HepG2 (cell line): ENCODE measurements at regions not wholly inside any gene's neighbourhood (a gene's known extent, or its start where the extent isn't known, plus 50 kb on each side); places are given as distances from the start of the nearest gene placed in this dataset.

Source experiments
- ATAC-seq: fragments of 200-7000 bp; cut with Tn5 transposase; 3 replicates; pipeline ENCODE4 v1.9.1; 2020; ENCODE audit warnings: mild to moderate bottlenecking, moderate library complexity
- BruUV-seq: library from RNA; stranded (reverse); fragments of 400-500 nt; replicated peaks from 2 replicates; lab custom pipeline; 2021; lab: Mats Ljungman, UMichigan
- CTCF ChIA-PET: fragments of 300-600 bp; formaldehyde crosslinking; extraction: SDS; loops from one replicate; lab custom pipeline; 2021; ENCODE audit warnings: low total read pairs, inconsistent platforms, low intra/inter-chr PET ratio; lab: Yijun Ruan, JAX
- POLR2A ChIA-PET: fragments of 350-600 bp; sonication (Branson Sonifier 250); formaldehyde crosslinking; loops from one replicate; lab custom pipeline; 2020; ENCODE audit warnings: antibody characterized with exemption, inconsistent platforms; lab: Yijun Ruan, JAX
- DNase-seq: peaks from one replicate; pipeline ENCODE4 v3.0.0-alpha.2; 2015; ENCODE audit warnings: low spot score
- FAIRE-seq: peaks from 3 replicates; lab custom pipeline; 2011; peaks lifted over from hg19 to GRCh38; lab: Jason Lieb, UNC
- H2AFZ ChIP-seq: one replicate; pipeline ENCODE4 v1.6.1; 2011; ENCODE audit warnings: low read length, inconsistent platforms
- H3K27ac ChIP-seq: fragments of 300-600 bp; 3 replicates; pipeline ENCODE4 v1.8.0; 2011; ENCODE audit warnings: mixed run types, mild to moderate bottlenecking, mixed read lengths, low read length, inconsistent platforms; ENCODE audit not compliant: insufficient read depth; ENCODE audit errors: extremely low read length
- H3K27me3 ChIP-seq, 2 experiments: fragments of 200-600 bp in 1 of 2; 2 replicates in 1 of 2; 3 replicates in 1 of 2; pipeline versions ENCODE4 v1.6.0 to v1.8.0; 2011; ENCODE audit warnings: low read length in 2 of 2, mild to moderate bottlenecking in 2 of 2, moderate library complexity in 2 of 2, inconsistent platforms in 1 of 2; ENCODE audit not compliant: insufficient read depth in 2 of 2, control insufficient read depth in 1 of 2
- H3K36me3 ChIP-seq, 2 experiments: fragments of 200-600 bp in 1 of 2; replicated peaks in 1 of 2; 2 replicates in 1 of 2; 3 replicates in 1 of 2; pipeline versions ENCODE4 v1.5.1 to v1.8.0; 2011; ENCODE audit warnings: low read length in 2 of 2, inconsistent platforms in 1 of 2; ENCODE audit not compliant: insufficient read depth in 2 of 2, control insufficient read depth in 1 of 2
- H3K4me1 ChIP-seq: 2 replicates; pipeline ENCODE4 v1.5.1; 2012; ENCODE audit warnings: low read length, inconsistent platforms; ENCODE audit not compliant: insufficient read depth
- H3K4me2 ChIP-seq: 2 replicates; pipeline ENCODE4 v1.6.0; 2011; ENCODE audit warnings: low read depth, low read length, inconsistent platforms
- H3K4me3 ChIP-seq, 3 experiments: fragments of 200-600 bp in 1 of 3; sonication (generic), shearing (Covaris generic) in 1 of 3; replicated peaks in 1 of 3; 2 replicates each; pipeline ENCODE4 v1.5.1; 2011 to 2016; ENCODE audit warnings: low read length in 3 of 3, inconsistent platforms in 2 of 3, low read depth in 2 of 3, mild to moderate bottlenecking in 2 of 3, control low read depth in 1 of 3, mixed read lengths in 1 of 3; ENCODE audit not compliant: insufficient read depth in 1 of 3
- H3K79me2 ChIP-seq: one replicate; pipeline ENCODE4 v1.6.1; 2011; ENCODE audit warnings: low read length, inconsistent platforms; ENCODE audit not compliant: insufficient read depth
- H3K9ac ChIP-seq: 2 replicates; pipeline ENCODE4 v1.6.0; 2011; ENCODE audit warnings: mild to moderate bottlenecking, low read depth, low read length, inconsistent platforms; ENCODE audit not compliant: insufficient read depth
- H3K9me3 ChIP-seq: 2 replicates; pipeline ENCODE4 v1.5.1; 2012; ENCODE audit warnings: mild to moderate bottlenecking, low read length
- H4K20me1 ChIP-seq: 2 replicates; pipeline ENCODE4 v1.6.0; 2011; ENCODE audit warnings: inconsistent platforms, mild to moderate bottlenecking, low read length, moderate library complexity; ENCODE audit not compliant: insufficient read depth
- CHD2 ChIP-seq: IDR thresholded peaks from 2 replicates; pipeline ENCODE4 v1.6.1; 2011; ENCODE audit warnings: low read depth, low read length, improper control_type of control experiment
- JUND ChIP-seq: sonication (generic); formaldehyde crosslinking; IDR thresholded peaks from 2 replicates; pipeline ENCODE4 v1.8.0; 2022; ENCODE audit warnings: mild to moderate bottlenecking, missing genetic modification reagents
- RXRA ChIP-seq: sonication (generic); formaldehyde crosslinking; IDR thresholded peaks from 2 replicates; pipeline ENCODE4 v1.5.1; 2020; ENCODE audit warnings: missing genetic modification reagents
- TRIM22 ChIP-seq: fragments of 450-650 bp; IDR thresholded peaks from 2 replicates; pipeline ENCODE4 v1.6.1; 2017
- ZNF619 ChIP-seq: sonication (generic); formaldehyde crosslinking; IDR thresholded peaks from 2 replicates; pipeline ENCODE4 v1.4.0; 2020; ENCODE audit warnings: mild to moderate bottlenecking, missing genetic modification reagents
- WGBS: methylation state at CpG from one replicate; pipeline ENCODE4 v1.1.6; 2017; ENCODE audit warnings: low lambda C conversion rate; 5-methylcytosine and 5-hydroxymethylcytosine counted together
- in situ Hi-C: cut with HindIII; loops from 2 replicates; pipeline ENCODE4 v1.10.0; 2017; ENCODE audit warnings: low pct_unique_long_range_greater_than_20kb; ENCODE audit not compliant: extremely low pct_ligation_motif_present
- intact Hi-C: fragments of 100-400 bp; cut with micrococcal nuclease; formaldehyde crosslinking; loops from one replicate; pipeline ENCODE4 v1.10.0; 2022; ENCODE audit not compliant: unreplicated experiment

- peaks cover 11 to 87% of the 10 kb centered on the region in 2 experiments for H3K27me3 ChIP-seq
Measured at GRCh38 chr6:170232186-170233002, 58.5 kb downstream of the DLL1 start.

More at GRCh38 chr6:170232186-170233002, 58.5 kb downstream of the DLL1 start:
- Histone ChIP-seq H3K9ac (no peak overlapping the region), H3K79me2 (no peaks in the 10 kb centered on the region), H3K27ac (no peak overlapping the region), H3K4me1 (no peaks in the 10 kb centered on the region), H3K4me2 (no peak overlapping the region), H3K9me3 (no peaks in the 10 kb centered on the region), H2AFZ (no peak overlapping the region), H4K20me1 (no peaks in the 10 kb centered on the region; the same call in 1 of the 2 replicates), H3K4me3 (no peak overlapping the region), H3K36me3 (no peaks in the 10 kb centered on the region)
- BruUV-seq: no TSS peak
- DNase-seq (no peak), ATAC-seq (no peak), FAIRE-seq (no peak)
- WGBS: 41% methylated on average over 20 of the region's 24 CpGs
- in situ Hi-C loops: no loop called here
- ChIA-PET CTCF (no interaction called here), POLR2A (no interaction called here)
- intact Hi-C loops: no loop called here
- no peak for TF ChIP-seq CHD2
- no peak for TF ChIP-seq TRIM22
- TF ChIP-seq JUND (CRISPR knock-in tag): no peak
- TF ChIP-seq ZNF619 (CRISPR knock-in tag): no peak
- TF ChIP-seq RXRA (CRISPR knock-in tag): no peak
